ENCODE measurements at regions not wholly inside any gene's neighbourhood (a gene's known extent, or its start where the extent isn't known, plus 50 kb on each side); places are given as distances from the start of the nearest gene placed in this dataset.

GRCh38 chr2:761384-761783 is 84.2 kb upstream of the TMEM18 start:
- TF ChIP-seq CTCF (conservative IDR thresholded peaks at IDR 0.05 in 1 of 2, IDR thresholded peaks at IDR 0.05 in 1 of 2; ENCODE audit: extremely low read depth in 1 of 2, insufficient read depth in 1 of 2, low read depth in 1 of 2, low read length in 2 of 2) = no peak
- TF ChIP-seq EZH2 (IDR thresholded peaks at IDR 0.05; ENCODE audit: borderline replicate concordance, low read length) = no peak
